GM19438 (cell line): ENCODE measurements at regions not wholly inside any gene's neighbourhood (a gene's known extent, or its start where the extent isn't known, plus 50 kb on each side); places are given as distances from the start of the nearest gene placed in this dataset.
"Not testable (repeated sequence)": the region's sequence is repeated elsewhere in the genome, so short reads cannot be mapped to it uniquely, and the experiment has no call there.

Experiments
- ATAC-seq: cut with Tn5 transposase; IDR thresholded peaks from one replicate; pipeline ENCODE4 v1.9.1; 2021; ENCODE audit warnings: low read depth; ENCODE audit not compliant: unreplicated experiment

DNA sequence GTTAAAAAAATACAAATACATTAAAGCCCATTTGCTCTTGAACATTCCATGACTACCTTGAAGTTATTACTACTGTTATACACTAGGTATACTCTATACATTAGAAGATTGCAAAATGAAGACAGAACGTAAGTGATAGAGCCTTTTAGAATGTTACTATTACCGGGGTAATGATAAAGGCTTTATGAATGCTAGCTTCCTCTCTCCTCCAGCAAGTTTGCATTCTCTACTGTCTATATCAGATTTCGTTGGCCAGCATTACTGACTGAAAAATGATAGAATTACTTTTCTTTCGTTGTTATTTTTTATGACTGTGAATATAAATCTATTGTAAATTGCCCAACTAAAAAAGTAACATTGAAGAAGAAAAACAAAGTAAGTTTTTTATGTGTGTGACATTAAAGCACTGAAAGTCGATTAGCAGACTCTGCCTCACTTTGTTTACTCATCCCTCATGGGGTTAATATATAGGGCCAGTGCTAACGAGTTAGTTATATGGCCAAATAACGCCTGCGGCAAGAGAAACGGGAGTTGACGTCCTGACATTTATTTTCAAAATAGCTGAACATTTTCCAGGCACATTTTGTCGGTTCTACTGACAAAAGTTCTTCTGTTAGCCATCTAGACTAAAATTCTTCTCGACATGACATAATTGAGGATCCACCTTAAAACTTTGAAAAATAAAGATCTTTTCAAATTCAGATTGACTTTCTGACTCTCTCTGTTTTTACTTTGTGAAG, 163.8 kb upstream of the KITLG start:
- ATAC-seq, result no peak

DNA sequence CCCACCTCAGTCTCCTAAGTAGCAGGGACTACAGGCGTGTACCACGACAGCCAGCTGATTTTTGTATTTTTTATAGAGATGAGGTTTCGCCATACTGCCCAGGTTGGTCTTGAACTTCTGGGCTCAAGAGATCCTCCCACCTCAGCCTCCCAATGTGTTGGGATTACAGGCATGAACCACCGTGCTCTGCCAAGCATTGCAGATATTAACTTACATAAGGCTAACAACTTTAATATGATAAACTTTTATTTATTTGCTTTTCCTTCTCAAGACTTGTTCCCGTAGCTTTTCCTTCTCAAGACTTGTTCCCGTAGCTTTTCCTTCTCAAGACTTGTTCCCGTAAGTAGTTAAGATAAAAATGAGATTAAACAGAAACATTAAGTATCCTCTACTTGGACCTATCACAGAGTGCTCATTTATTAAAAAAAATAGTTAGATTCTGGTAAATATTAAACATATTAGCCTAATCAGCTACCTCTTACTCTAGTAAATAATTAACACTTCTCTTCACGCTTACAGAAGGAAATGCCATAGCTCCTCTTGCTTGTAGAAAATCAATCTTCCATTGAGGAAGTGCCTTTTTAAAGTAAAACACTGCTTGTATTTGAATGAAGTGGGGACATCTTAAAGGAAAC, 157.7 kb upstream of the KITLG start:
- no peak for ATAC-seq

DNA sequence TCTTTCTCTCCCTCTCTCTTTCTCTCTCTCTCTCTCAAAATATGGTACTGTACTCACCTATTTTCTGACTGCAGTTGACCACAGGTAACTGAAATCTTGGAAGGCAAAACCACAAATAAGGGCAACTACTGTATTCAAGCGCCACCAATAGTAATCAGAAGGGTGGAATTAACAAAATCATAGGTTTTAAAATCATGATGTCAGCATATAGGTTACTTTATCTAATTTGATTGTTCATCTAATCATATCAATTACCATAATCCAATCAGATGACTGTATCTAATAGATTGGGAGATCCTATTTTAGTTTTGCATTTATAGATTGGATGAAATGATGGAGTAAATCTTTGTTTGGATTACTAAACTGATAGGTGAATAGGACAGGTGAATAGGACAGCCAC, 155.8 kb upstream of the KITLG start:
- no peak for ATAC-seq

GRCh38 chr12:88733008-88733407, 152.7 kb upstream of the KITLG start:
- no peak for ATAC-seq

- ATAC-seq, result no peak
These were observed 148.9 kb upstream of the KITLG start for GRCh38 chr12:88729196-88729595.

DNA sequence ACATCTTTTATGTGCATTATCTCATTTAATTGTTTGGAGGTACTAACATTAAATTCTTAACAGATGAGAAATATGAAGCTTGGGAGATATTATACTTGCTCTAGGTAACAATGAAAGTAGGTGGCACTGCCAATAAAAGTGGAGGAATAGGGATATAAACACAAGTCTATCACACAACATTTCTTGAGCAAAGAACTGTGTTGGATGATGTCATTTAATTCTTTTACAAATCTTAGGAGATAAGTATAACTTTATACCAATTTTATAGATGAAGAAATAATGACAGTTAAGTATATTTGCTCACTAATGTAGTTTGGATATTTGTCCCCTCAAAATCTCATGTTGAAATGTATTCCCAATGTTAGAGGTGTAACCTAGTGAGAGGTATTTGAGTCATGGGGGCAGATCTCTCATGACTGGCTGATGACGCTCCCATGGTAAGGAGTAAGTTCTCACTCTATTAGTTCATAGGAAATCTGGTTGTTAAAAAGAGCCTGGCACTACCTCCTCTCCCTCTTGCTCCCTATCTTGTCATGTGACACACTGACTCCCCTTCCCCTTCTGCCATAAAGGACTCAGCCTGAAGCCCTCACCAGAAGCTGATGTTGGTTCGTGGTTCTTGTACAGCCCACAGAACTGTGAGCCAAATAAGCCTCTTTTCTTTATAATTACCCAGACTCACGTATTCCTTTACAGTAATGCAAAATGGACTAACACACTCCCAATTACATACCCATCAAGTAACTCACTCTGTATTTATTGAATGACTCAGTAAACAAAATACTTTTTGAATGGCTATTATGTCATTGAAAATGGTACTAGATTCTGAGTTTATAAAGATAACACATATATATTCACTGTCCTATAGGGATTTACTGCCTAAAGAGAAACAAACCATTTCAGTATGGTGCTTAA, 146.8 kb upstream of the KITLG start:
- ATAC-seq, result no peak

DNA sequence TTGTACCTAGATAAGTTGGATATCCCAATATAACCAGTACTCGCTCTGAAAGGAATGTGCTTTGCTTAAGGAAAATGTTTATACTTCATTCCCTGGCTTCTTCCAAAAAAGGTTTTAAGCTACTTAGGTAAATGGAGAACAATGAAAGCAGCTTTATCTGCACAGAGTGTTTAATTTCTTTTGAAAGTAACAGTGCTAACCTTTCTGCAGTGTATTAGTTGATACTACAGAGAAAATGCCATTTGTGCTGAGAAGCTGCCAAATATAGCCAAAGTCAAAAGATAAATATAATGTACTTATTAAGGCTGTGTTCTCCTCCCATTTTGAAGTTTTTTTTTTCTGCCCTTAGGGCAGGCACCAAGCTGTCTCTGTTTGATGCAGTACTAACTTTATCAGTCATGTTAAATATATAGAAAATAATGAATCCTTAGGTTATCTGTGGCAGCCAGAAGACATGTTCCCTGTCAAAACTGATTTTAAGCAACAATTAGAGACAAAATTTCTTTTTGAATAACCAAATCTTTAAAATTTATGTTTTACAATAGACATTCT, 145.4 kb upstream of the KITLG start:
- ATAC-seq, result no peak

- ATAC-seq, result no peak
These were observed 142.9 kb upstream of the KITLG start for GRCh38 chr12:88723219-88723618.

GRCh38 chr12:88720785-88721650, 140.7 kb upstream of the KITLG start:
- no peak for ATAC-seq

DNA sequence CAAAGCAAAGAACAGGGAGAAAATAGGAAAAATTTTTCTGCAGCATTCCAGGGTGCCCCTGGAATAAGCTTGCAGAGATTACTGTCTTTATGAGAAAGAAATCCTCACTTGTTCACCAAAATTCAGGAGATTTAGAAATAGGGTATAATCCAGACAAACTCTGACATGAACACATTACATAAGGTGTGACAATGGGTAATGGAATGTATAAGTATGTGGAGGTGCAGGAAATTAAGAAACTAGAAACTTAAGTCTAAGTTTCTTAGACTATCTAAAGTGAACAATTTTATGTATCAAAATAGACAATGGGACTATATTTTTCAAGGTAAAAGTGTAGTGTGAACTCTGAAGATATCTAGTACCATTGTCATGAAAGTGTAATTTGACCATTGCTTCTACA, 140.0 kb upstream of the KITLG start:
- ATAC-seq, result no peak

- no peak for ATAC-seq
These were observed 136.9 kb upstream of the KITLG start for GRCh38 chr12:88717188-88717587.

DNA sequence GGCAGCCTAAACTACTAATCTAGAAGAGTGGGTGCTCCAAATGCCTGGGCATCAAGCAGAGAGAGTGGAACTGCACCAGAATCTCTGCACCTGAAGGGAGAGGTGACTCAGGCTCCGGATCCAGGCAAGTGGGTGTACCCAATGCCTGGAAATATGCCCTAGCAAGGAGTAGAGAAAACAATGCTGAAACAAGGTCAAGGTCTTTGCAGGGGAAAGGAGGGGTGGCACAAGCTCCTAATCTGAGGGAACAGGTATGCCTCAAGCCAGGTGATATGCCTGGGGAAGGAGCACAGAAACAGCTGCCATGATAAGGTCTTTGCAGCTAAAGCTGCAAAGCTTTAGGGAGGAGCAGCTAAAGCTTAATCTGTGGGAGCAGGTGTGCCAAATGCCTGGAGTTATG, 136.0 kb upstream of the KITLG start:
- ATAC-seq, result no peak

- ATAC-seq, result no peak
These were observed 135.4 kb upstream of the KITLG start for GRCh38 chr12:88715673-88716072.

GRCh38 chr12:88714263-88714882, 134.1 kb upstream of the KITLG start:
- ATAC-seq, result not testable (repeated sequence)

GRCh38 chr12:88707800-88708199, 127.5 kb upstream of the KITLG start:
- no peak for ATAC-seq

GRCh38 chr12:88706286-88706685, 126.0 kb upstream of the KITLG start:
- ATAC-seq, result no peak

DNA sequence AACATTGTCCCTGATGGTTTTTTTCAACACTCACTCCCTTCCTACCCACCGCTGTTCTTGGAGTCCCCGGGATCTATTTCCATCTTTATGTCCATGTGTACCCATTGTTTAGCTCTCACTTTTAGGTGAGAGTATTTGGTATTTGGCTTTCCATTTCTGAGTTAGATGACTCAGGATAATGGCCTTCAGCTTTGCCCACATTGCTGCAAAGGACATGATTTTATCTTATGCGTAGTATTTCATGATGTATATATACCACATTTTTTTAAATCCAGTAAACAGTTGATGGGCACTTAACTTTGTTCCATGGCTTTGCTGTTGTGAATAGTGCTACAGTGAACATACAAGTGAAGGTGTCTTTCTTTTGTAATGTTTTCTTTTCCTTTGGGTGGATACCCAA, 123.5 kb upstream of the KITLG start:
- no peak for ATAC-seq

DNA sequence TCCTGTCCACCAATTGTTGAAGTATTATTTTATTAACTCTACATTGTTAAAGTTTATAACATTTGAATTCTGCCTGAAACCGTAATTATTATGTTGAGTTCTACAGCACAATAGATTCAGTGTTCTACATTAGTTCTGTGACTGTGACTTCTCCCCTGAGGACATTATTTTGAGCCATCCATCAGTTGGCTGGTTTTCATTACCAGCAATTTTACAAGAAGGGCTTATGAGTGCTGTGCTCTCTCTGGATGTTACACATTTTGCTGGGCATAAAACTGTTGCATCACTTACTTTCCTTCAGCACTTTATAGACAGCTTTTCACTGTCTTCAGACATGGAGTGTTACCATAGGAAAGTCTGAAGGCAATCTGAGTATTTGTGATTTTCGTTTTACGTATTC, 118.2 kb upstream of the KITLG start:
- no peak for ATAC-seq

GRCh38 chr12:88693837-88694445, 113.7 kb upstream of the KITLG start:
- no peak for ATAC-seq
